ENCODE measurements at regions not wholly inside any gene's neighbourhood (a gene's known extent, or its start where the extent isn't known, plus 50 kb on each side); places are given as distances from the start of the nearest gene placed in this dataset.

GRCh38 chr3:137201066-137201465, 243.3 kb downstream of the IL20RB start:
- TF ChIP-seq CTCF (IDR thresholded peaks at IDR 0.05) (no peak), POLR2AphosphoS5 (IDR thresholded peaks at IDR 0.05) (no peak), POLR2A (IDR thresholded peaks at IDR 0.05) (no peak)

All from gastroesophageal sphincter (tissue), 3 donors.